Stomach (tissue), 8 donors: ENCODE measurements at regions not wholly inside any gene's neighbourhood (a gene's known extent, or its start where the extent isn't known, plus 50 kb on each side); places are given as distances from the start of the nearest gene placed in this dataset.

Source experiments
- DNase-seq, 2 donors: peaks; one replicate each; pipeline versions ENCODE4 v3.0.0 to v3.0.0-alpha.2; 2013 to 2019
- H3K27ac ChIP-seq, 5 donors: fragments of 200-600 bp in 4 of 5; sonication (generic) in 4 of 5; one replicate each; pipeline ENCODE4 v1.5.1; 2013 to 2019; ENCODE audit warnings: mild to moderate bottlenecking in 1 of 5, moderate library complexity in 1 of 5
- H3K27me3 ChIP-seq, 3 donors: fragments of 200-600 bp; sonication (generic); one replicate each; pipeline ENCODE4 v1.5.1; 2017 to 2019; ENCODE audit warnings: mixed run types in 1 of 3
- H3K36me3 ChIP-seq, 4 donors: fragments of 200-600 bp; sonication (generic); 1 replicate in 3 of 4; 2 replicates in 1 of 4; pipeline ENCODE4 v1.5.1; 2016 to 2019
- H3K4me1 ChIP-seq, 4 donors: fragments of 200-600 bp; sonication (generic); one replicate each; pipeline ENCODE4 v1.5.1; 2016 to 2019
- H3K4me3 ChIP-seq, 4 donors: fragments of 200-600 bp; sonication (generic) in 3 of 4; one replicate each; pipeline ENCODE4 v1.5.1; 2016 to 2019; ENCODE audit warnings: mild to moderate bottlenecking in 1 of 4
- H3K9me3 ChIP-seq, 4 donors: fragments of 200-600 bp; sonication (generic); one replicate each; pipeline ENCODE4 v1.5.1; 2016 to 2019
- EP300 ChIP-seq: sonication (generic); formaldehyde crosslinking; IDR thresholded peaks from one replicate; pipeline ENCODE4 v1.6.1; 2017; ENCODE audit warnings: antibody characterized with exemption
- POLR2A ChIP-seq, 4 donors: fragments of 450-650 bp; IDR thresholded peaks; one replicate each; pipeline ENCODE4 v1.6.1; 2016; ENCODE audit warnings: antibody characterized with exemption in 4 of 4, control low read depth in 2 of 4, mild to moderate bottlenecking in 1 of 4, moderate library complexity in 1 of 4
- POLR2AphosphoS5 ChIP-seq, 3 donors: sonication (generic); formaldehyde crosslinking; IDR thresholded peaks; one replicate each; pipeline ENCODE4 v1.6.1; 2016; ENCODE audit warnings: antibody characterized with exemption in 3 of 3
- WGBS, 5 donors: extraction: QIAGEN DNeasy Blood & Tissue Kit in 3 of 5; methylation state at CpG; one replicate each; pipeline versions ENCODE4 v1.1.5 to v1.1.7; 2013 to 2018; 5-methylcytosine and 5-hydroxymethylcytosine counted together
- intact Hi-C: fragments of 100-400 bp; cut with DNase I; formaldehyde crosslinking; loops from one replicate; pipeline ENCODE4 v1.15.1; 2023; ENCODE audit warnings: low total_unique reads
- TF ChIP-seq, protein P1 (sequence below), 7 experiments: fragments of 450-650 bp in 4 of 7; fragments of 200-600 bp in 3 of 7; sonication (generic) in 3 of 7; IDR thresholded peaks; one replicate each; pipeline ENCODE4 v1.5.1; 2016 to 2019; ENCODE audit warnings: antibody characterized with exemption in 7 of 7, control low read depth in 2 of 7, mild to moderate bottlenecking in 1 of 7
- donor health status: healthy with polysubstance abuse.
- donor health status: Bipolar disorder and iron deficiency.
- donor health status: healthy.

- intact Hi-C loops = no loop called here
- TF ChIP-seq, protein P1, sequence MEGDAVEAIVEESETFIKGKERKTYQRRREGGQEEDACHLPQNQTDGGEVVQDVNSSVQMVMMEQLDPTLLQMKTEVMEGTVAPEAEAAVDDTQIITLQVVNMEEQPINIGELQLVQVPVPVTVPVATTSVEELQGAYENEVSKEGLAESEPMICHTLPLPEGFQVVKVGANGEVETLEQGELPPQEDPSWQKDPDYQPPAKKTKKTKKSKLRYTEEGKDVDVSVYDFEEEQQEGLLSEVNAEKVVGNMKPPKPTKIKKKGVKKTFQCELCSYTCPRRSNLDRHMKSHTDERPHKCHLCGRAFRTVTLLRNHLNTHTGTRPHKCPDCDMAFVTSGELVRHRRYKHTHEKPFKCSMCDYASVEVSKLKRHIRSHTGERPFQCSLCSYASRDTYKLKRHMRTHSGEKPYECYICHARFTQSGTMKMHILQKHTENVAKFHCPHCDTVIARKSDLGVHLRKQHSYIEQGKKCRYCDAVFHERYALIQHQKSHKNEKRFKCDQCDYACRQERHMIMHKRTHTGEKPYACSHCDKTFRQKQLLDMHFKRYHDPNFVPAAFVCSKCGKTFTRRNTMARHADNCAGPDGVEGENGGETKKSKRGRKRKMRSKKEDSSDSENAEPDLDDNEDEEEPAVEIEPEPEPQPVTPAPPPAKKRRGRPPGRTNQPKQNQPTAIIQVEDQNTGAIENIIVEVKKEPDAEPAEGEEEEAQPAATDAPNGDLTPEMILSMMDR (IDR thresholded peaks at IDR 0.05) = no peak
- TF ChIP-seq POLR2A (IDR thresholded peaks at IDR 0.05) (no peak), POLR2AphosphoS5 (IDR thresholded peaks at IDR 0.05) (no peak), EP300 (no peak)
- H3K27me3 ChIP-seq = peaks cover 0 to 4% (median 0%) of the 10 kb centered on the region in 3 donors
- 70 to 81% (median 72%) methylated on average over 10 of the region's 10 CpGs for WGBS, 5 donors
- H3K9me3 ChIP-seq = no peaks in the 10 kb centered on the region
- H3K36me3 ChIP-seq = no peaks in the 10 kb centered on the region
- no peak for DNase-seq
- H3K27ac ChIP-seq = no peak overlapping the region
- no peak overlapping the region for H3K4me3 ChIP-seq
- H3K4me1 ChIP-seq = no peaks in the 10 kb centered on the region
These were observed 271.3 kb upstream of the ZFHX3 start for GRCh38 chr16:73319261-73319660.

DNA sequence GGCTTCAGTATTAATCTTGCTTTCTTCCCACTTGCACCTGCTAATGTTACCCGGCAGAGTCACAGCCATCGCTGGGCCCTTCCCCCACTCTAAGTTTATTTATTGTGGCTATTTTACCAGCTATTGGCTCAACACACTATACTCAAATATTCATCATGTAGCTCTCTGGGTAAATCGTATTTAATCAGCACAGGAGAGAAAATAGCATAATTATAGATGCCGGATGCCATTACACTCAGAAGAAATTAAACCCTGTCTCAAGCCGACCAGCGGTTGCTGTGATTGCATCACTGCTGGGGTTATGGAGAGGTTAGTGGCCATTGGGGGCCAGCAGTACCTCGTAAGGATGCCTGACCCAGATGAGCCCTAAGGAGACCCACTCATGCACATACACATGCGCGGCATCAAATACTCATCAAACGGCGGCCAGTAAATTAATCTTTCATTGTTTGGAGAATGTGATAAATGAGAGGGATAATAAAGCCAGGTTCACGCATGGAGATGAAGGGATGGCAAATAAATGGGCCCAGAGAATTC is 269.5 kb upstream of the ZFHX3 start:
- Histone ChIP-seq H3K4me1 (no peaks in the 10 kb centered on the region), H3K9me3 (no peaks in the 10 kb centered on the region), H3K27ac (no peak overlapping the region), H3K36me3 (no peaks in the 10 kb centered on the region), H3K27me3 (peaks cover 0 to 4% (median 0%) of the 10 kb centered on the region in 3 donors), H3K4me3 (no peak overlapping the region)
- WGBS, 5 donors = 82 to 89% (median 85%) methylated on average over 12 of the region's 12 CpGs
- TF ChIP-seq POLR2AphosphoS5 (IDR thresholded peaks at IDR 0.05) = no peak
- no peak for TF ChIP-seq EP300
- TF ChIP-seq, protein P1 (IDR thresholded peaks at IDR 0.05) = no peak
- no peak for TF ChIP-seq POLR2A (IDR thresholded peaks at IDR 0.05)
- intact Hi-C loops = no loop called here
- no peak for DNase-seq

DNA sequence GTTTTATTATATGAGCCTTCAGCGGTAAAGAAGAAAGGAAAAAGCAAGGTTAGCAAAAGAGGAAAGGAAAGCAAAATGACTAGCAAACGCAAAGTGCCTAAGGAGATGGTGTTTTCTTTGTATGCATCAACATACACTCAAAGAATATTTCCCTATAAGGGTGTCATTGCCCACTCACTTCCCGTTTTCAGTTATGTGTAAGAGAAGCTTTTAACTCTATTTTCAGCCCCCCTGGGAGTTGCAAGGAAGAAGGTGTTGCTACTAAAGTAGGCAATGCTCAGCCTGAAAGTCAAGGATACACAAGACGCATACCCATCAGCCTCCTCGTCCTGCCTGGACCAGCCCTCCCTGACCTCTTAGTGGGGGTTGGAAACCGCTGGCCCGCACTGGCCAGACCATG is 267.7 kb upstream of the ZFHX3 start:
- Histone ChIP-seq H3K9me3 (no peaks in the 10 kb centered on the region), H3K27me3 (peaks cover 0 to 2% (median 0%) of the 10 kb centered on the region in 3 donors), H3K4me1 (no peaks in the 10 kb centered on the region), H3K27ac (no peak overlapping the region), H3K4me3 (no peak overlapping the region), H3K36me3 (no peaks in the 10 kb centered on the region)
- TF ChIP-seq POLR2AphosphoS5 (IDR thresholded peaks at IDR 0.05) = no peak
- TF ChIP-seq, protein P1 (IDR thresholded peaks at IDR 0.05) = no peak
- TF ChIP-seq POLR2A (IDR thresholded peaks at IDR 0.05) = no peak
- TF ChIP-seq EP300 = no peak
- WGBS, 5 donors = 64 to 74% (median 69%) methylated on average over 7 of the region's 7 CpGs
- DNase-seq = no peak
- intact Hi-C loops = no loop called here

DNA sequence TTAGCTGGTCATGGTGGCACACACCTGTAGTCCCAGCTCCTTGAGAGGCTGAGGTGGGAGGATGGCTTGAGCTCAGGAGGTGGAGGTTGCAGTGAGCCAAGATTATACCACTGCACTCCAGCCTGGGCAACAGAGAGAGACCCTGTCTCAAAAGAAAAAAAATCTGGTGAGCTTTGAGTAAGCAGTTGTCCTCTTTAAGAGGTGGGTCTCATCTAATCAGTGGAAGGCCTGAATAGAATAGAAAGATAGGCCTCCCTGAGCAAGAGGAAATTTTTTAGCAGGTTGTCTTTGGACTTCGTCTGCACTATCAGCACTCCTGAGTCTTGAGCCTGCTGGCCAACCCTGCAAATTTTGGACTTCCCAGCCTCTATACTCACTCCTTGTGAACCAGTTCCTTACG is 266.0 kb upstream of the ZFHX3 start:
- H3K27me3 ChIP-seq = no peaks in the 10 kb centered on the region
- no peak overlapping the region for H3K4me3 ChIP-seq
- TF ChIP-seq, protein P1 (IDR thresholded peaks at IDR 0.05) = no peak
- TF ChIP-seq POLR2AphosphoS5 (IDR thresholded peaks at IDR 0.05) (no peak), EP300 (no peak), POLR2A (IDR thresholded peaks at IDR 0.05) (no peak)
- no peak for DNase-seq
- intact Hi-C loops = no loop called here
- no peak overlapping the region for H3K27ac ChIP-seq
- no peaks in the 10 kb centered on the region for H3K36me3 ChIP-seq
- 85 to 97% (median 89%) methylated on average over 2 of the region's 2 CpGs for WGBS, 5 donors
- H3K4me1 ChIP-seq = no peaks in the 10 kb centered on the region
- no peaks in the 10 kb centered on the region for H3K9me3 ChIP-seq
